ENCODE measurements at regions not wholly inside any gene's neighbourhood (a gene's known extent, or its start where the extent isn't known, plus 50 kb on each side); places are given as distances from the start of the nearest gene placed in this dataset.

- Histone ChIP-seq H3K4me3 (no peak overlapping the region), H3K27ac (no peak overlapping the region), H3K9me3 (no peaks in the 10 kb centered on the region), H3K4me1 (no peaks in the 10 kb centered on the region), H3K27me3 (peaks cover 76% of the 10 kb centered on the region), H3K36me3 (no peaks in the 10 kb centered on the region)
- TF ChIP-seq POLR2AphosphoS5 (IDR thresholded peaks at IDR 0.05) (no peak), POLR2A (IDR thresholded peaks at IDR 0.05) (no peak), EP300 (IDR thresholded peaks at IDR 0.05) (no peak)
- TF ChIP-seq, protein P1, sequence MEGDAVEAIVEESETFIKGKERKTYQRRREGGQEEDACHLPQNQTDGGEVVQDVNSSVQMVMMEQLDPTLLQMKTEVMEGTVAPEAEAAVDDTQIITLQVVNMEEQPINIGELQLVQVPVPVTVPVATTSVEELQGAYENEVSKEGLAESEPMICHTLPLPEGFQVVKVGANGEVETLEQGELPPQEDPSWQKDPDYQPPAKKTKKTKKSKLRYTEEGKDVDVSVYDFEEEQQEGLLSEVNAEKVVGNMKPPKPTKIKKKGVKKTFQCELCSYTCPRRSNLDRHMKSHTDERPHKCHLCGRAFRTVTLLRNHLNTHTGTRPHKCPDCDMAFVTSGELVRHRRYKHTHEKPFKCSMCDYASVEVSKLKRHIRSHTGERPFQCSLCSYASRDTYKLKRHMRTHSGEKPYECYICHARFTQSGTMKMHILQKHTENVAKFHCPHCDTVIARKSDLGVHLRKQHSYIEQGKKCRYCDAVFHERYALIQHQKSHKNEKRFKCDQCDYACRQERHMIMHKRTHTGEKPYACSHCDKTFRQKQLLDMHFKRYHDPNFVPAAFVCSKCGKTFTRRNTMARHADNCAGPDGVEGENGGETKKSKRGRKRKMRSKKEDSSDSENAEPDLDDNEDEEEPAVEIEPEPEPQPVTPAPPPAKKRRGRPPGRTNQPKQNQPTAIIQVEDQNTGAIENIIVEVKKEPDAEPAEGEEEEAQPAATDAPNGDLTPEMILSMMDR (IDR thresholded peaks at IDR 0.05), result no peak
- 7 to 15% methylated on average over 9 to 11 of the region's 11 CpGs for WGBS, 2 donors (ENCODE audit: low coverage in 1 of 2)
- no peak for ATAC-seq
These were observed 67.8 kb upstream of the IGF1R start for GRCh38 chr15:98580572-98580971.

- Histone ChIP-seq H3K36me3 (no peaks in the 10 kb centered on the region), H3K4me1 (no peaks in the 10 kb centered on the region), H3K27me3 (peaks cover 85% of the 10 kb centered on the region), H3K27ac (no peak overlapping the region), H3K9me3 (no peaks in the 10 kb centered on the region), H3K4me3 (no peak overlapping the region)
- TF ChIP-seq POLR2A (IDR thresholded peaks at IDR 0.05), result no peak
- TF ChIP-seq POLR2AphosphoS5 (IDR thresholded peaks at IDR 0.05), result no peak
- TF ChIP-seq, protein P1 (IDR thresholded peaks at IDR 0.05), result no peak
- no peak for TF ChIP-seq EP300 (IDR thresholded peaks at IDR 0.05)
- ATAC-seq, result no peak
- 51 to 64% methylated on average over 5 of the region's 5 CpGs for WGBS, 2 donors (ENCODE audit: low coverage in 1 of 2)
These were observed 66.6 kb upstream of the IGF1R start for GRCh38 chr15:98581715-98582114.

DNA sequence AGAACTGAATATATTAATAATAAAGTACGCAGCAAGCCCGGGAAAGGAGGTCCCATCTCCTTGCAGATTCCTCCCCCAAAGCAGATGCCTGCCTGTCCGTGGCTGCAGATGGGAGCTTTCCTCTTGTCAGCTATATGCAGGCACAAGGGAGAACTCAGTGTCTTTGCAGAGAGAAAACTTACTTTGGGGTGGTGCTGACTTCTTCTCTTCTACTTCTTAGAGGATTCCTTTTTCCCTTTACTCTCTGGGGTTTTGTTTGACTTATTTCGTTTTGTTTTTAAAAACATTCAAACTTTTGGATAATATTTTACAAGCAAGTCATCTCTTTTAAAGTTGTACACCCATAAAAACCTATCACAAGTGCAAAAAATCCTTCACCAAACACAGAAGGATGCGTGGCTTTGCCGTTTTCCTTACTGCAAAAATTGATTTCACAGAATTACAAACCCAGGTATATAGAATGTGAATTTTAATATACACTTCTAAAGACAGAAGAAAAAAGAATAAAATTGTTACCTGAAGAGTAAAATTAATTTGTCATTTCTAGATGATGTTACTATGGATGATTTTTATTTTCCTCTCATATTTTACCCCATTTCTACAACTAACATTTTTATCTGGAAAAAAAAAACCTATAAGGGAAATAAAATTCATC is 65.3 kb upstream of the IGF1R start:
- TF ChIP-seq POLR2AphosphoS5 (IDR thresholded peaks at IDR 0.05) (no peak), EP300 (IDR thresholded peaks at IDR 0.05) (no peak), POLR2A (IDR thresholded peaks at IDR 0.05) (no peak)
- TF ChIP-seq, protein P1 (IDR thresholded peaks at IDR 0.05), result no peak
- peaks cover 95% of the 10 kb centered on the region for H3K27me3 ChIP-seq
- H3K4me1 ChIP-seq, result no peaks in the 10 kb centered on the region
- H3K36me3 ChIP-seq, result no peaks in the 10 kb centered on the region
- H3K27ac ChIP-seq, result no peak overlapping the region
- H3K4me3 ChIP-seq, result no peak overlapping the region
- H3K9me3 ChIP-seq, result no peaks in the 10 kb centered on the region
- WGBS, 2 donors (ENCODE audit: low coverage in 1 of 2), result 39 to 64% methylated on average over 6 of the region's 6 CpGs
- no peak for ATAC-seq

- Histone ChIP-seq H3K36me3 (no peaks in the 10 kb centered on the region), H3K9me3 (no peaks in the 10 kb centered on the region), H3K4me3 (no peak overlapping the region), H3K27ac (no peak overlapping the region), H3K27me3 (peaks cover 95% of the 10 kb centered on the region), H3K4me1 (no peaks in the 10 kb centered on the region)
- no peak for ATAC-seq
- 49 to 70% methylated on average over 5 of the region's 5 CpGs for WGBS, 2 donors (ENCODE audit: low coverage in 1 of 2)
- TF ChIP-seq, protein P1 (IDR thresholded peaks at IDR 0.05), result no peak
- TF ChIP-seq EP300 (IDR thresholded peaks at IDR 0.05) (no peak), POLR2A (IDR thresholded peaks at IDR 0.05) (no peak), POLR2AphosphoS5 (IDR thresholded peaks at IDR 0.05) (no peak)
These were observed 64.4 kb upstream of the IGF1R start for GRCh38 chr15:98583771-98584430.

DNA sequence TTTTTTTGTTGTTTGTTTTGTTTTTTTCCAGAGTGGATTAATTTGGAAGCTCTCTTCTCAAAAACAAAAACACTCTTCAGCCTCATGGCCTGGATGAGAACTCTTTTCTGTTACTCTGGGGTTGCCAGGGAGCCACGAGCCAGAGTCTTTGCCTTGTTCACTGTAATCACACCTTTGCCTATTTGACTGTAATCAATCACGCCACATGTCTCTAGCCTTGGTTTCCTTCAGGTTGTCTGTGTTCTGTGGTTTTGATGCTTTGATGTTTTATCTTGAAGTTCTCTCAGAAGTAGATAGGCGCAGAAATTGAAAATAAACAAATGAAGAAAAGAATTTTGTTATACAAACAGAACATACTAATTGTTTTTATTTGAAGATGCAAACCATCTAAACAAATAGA is 62.3 kb upstream of the IGF1R start:
- Histone ChIP-seq H3K27ac (no peak overlapping the region), H3K4me3 (no peak overlapping the region), H3K36me3 (no peaks in the 10 kb centered on the region), H3K27me3 (peaks cover 77% of the 10 kb centered on the region), H3K4me1 (no peaks in the 10 kb centered on the region), H3K9me3 (no peaks in the 10 kb centered on the region)
- WGBS, 2 donors (ENCODE audit: low coverage in 1 of 2), result 51% methylated on average over 3 of the region's 3 CpGs; no CpG with 5 or more reads in 1 of the 2 donors
- TF ChIP-seq, protein P1 (IDR thresholded peaks at IDR 0.05), result no peak
- no peak for ATAC-seq

Measured in gastroesophageal sphincter (tissue), 4 donors.